NCI-H460 (cell line): ENCODE measurements at regions not wholly inside any gene's neighbourhood (a gene's known extent, or its start where the extent isn't known, plus 50 kb on each side); places are given as distances from the start of the nearest gene placed in this dataset.

ENCODE experiments used
- DNase-seq: peaks from one replicate; pipeline ENCODE4 v3.0.0-alpha.2; 2016; ENCODE audit warnings: low read depth; ENCODE audit errors: extremely low read depth

DNA sequence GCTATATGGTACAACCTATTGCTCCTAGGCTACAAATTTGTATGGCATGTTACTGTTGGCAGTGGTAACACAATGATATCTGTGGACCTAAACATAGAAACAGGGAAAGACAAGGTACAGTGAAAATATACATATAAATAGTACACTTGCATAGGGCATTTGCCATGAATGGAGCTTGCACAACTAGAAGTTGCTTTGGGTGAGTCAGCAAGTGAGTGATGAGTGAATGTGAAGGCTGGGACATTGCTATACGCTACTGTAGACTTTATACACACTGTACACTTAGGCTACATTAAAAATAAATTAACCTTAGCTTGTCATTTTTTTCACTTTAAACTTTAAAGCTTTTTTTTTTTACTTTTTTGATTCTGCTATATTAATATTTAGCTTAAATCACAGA, 500.0 kb upstream of the SETBP1 start:
- DNase-seq: peak; percentile 4

DNA sequence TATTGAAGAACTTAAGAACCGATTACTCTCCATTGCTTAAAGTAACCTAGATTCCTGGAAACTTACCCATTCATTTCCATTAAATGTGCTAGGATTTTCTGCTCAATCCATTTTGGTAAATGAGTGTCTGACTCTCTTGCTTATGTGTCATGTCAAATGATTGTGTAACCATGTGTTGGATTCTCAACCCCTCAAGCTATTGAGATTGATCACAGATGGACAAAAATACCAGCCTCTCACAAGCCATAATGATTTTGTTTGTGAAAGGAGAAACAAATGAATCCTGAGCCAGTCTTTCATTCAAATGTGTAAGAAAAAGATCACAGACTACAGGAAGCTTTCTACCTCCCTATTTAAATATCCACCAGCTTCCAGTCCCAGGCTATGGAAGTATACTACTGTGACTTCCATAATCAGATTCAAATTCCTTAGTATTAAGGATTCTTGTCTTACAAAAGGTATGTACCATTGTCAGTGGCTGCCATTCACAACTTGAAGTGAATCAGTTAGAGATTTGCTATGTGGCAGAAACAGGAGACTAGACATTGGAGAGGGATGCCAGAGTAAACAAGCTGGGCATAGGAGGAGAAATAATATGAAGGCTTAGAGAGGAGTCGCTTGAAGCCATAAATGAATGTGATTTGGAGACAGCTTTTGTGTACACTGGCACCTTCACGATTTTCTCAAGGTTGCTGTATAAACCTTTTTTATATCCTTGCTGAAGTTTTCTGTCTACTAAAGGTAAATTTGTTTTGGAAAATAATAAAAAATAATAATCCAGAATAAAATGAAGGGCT, 498.5 kb upstream of the SETBP1 start:
- no peak for DNase-seq

DNA sequence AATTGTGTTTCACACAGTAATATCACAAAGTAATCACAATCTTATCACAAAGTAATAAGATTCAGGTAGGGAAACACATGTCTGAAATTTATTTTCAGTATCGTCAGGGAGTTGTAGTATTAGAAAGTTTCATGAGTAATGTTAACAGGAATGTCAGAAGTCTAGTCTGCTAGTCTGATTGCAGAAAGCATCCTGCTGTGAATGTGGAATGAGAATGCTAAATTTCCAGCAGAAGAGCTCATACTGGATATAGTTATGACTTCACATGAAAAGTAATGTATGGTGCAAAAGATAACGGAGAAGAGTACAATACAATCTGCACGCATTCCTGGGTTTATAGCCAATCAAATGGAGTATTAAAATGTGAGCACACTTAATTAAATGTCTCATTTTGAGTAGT, 494.7 kb upstream of the SETBP1 start:
- no peak for DNase-seq

DNA sequence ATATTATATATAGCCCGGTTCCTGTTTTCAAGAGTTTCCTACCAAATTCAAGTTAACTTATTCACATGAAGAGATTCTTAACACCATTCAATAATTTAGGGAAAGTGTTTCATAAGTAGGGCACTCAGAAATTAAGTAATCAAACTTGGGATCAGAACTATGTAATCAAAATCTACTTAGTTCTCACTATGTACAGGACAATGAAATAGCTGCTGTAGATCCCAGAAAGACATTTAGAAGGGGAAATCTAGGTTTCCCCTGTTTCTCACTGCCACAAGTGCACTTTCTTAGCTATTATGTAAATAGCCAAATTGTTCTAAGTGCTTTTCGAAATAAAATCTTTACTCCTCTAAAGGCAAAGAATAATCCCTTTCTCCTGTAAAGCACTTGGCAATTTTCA, 493.6 kb upstream of the SETBP1 start:
- no peak for DNase-seq

DNA sequence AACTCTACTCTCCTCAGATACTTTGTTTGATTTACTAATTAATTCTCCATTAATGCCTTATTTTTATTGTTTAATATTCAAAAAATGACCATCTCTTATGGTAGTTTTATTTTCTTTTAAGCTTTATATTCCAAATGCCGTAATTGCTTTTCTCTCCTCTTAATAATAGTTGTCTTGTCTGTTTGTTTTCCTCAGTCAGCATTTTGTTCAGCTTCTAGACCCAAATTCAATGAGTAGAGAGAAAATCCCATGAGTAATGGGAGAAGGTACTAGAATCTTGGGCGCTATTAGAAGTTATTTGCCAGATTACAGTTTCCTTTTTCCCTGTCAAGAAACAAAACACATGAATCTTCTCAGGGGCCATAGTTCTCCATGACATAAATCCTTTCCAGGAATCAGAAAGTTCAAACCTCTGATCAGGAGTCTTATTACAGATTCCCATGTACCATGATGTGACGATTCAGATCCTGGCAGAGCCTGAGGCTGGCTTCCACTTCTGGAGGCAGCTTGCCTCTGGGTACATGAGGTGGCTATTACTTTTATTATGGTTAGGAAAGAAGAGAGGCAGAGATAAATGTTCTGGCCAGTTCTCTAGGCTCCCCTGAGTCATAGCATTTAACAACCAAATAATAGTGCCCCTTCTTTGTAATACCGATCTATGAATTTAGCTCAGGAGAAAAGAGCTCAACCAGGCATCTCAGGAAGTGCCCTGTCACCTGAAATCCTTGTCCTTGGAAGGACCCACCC, 485.1 kb upstream of the SETBP1 start:
- no peak for DNase-seq

DNA sequence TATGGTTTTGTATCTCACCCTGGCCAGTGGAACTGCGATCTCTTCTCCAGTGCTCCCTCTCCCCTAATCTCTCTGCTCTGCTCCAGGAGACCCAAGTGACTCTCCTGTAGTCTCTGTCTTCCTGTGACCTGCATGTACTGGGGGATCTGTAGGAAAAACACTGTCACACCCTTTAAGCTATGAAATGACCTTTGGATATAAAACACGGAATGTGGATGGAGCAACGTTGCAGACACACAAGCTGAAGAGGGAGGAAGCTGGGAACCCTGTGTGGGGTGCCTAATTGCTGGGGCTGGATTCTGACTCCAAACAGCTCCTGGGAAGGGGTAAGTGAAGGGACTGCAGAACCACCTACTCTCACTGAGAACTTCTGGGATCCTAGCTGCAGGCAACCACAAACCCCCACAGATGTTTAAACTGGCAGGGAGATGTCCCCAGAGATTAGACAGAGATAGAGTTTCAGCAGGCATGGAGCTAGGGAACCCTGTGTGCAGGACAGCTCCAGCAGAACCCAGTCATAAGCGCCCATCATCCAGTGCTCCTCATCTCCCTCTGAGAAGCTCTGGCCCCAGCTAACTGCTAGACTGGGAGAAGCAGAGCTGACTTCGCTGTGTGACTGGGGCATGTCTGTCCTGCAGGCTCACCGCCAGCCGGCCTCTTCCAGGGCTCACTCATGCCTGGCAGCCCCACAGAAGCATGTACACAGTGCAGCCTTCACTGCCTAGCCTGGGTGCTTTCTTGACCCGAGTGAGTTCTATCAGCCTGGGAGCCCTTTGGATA, 482.7 kb upstream of the SETBP1 start:
- no peak for DNase-seq

DNA sequence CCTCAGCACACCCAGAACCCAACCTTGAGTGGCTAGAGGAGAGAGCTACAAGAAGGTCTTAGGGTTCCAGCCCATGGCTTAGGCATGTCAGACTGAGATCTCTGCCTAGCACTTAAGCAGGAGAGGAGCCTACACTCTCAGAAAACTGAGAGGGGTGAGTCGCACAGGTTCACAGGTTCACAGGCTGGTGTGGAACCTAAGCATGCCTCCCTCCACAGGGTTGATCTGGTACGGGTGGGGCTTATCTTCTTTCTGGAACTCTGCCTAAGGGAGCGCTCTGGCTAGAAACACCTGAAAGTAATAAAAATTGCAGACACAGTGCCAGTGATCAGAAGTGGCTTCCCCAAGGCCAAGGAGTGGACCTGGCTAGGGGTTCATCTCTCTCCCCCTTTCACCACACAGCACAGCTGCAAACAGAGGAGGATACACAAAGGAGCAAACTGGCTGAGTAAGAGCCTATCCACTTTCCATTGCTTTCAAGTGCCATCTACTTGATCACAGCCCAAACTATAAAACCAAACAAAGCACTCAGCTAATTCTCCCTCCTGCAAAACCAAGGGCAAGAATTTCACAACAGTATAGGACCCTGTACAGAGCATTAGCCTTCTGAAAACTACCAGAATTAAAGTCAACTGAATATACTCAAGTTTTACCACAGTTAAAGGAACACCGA, 481.9 kb upstream of the SETBP1 start:
- no peak for DNase-seq

DNA sequence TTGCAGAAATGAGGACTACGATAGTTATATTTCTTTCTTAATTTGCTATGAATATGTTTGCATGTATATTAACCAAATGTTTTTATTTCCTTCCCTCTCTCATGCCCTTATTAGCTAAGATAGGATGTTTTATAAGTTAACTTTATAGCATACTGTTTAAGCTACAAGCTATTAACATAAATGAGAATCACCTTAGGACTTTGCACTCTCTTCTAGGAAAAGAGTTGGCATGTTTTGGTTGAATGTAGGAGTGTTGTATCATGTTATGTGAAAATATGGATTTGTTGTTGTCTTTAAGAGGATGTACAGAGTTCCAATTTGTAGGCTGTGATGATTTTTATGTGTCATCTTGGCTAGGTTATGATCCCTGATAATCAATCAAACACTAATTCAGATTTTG, 467.4 kb upstream of the SETBP1 start:
- no peak for DNase-seq

DNA sequence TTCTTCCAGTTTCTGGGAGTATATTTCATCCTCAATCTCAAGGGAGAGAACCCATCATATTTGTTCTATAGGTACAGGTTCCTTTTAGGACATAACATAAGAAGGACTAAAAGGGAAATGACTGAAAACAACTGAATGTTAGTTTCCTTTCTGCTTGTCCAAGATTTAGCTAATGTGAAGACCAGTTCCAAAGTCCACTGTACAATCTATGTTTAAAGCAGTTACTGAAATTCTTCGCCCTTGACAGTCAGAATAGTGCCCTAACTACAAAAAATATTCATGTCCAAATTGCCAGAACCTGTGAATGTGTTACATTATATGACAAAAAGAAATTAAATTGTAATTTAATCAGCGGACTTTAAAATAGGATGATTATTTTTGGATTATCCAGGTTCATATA, 466.3 kb upstream of the SETBP1 start:
- no peak for DNase-seq

DNA sequence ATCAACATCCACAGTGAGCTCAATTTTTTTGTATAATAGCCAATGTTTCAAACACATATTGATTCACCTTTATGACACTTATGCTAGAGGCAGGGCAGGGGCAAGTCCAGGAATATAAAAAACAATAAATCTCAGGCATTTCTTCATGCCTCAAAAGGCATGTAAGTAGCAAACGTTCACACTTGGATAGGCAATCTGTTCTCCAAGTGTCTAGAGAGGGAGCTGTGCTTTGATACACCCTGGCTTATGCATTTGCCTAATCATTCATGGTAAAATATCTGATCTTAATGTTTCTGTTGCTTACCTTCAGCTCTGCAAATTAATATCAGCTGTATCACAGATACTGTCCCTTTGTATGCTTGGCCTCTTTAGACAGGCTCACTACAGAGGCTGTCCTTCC, 464.5 kb upstream of the SETBP1 start:
- DNase-seq: no peak

DNA sequence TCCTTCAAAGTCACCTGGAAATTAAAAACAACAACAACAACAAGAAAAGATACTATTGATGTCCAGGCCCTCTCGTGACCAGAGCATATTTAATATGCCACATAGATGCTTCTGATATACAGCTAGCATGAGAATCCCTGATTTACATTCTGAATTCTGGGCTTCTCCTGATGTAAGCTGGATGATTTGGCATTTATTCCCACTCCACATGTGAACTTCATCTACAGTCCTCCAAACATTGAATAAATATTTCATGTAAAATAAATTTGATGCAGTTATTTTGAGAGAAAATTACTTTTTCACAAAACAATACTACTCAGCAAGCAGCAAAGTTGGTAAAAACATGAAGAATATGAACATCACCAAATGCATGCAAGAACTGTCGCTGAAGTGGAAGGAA, 453.2 kb upstream of the SETBP1 start:
- DNase-seq: no peak

DNA sequence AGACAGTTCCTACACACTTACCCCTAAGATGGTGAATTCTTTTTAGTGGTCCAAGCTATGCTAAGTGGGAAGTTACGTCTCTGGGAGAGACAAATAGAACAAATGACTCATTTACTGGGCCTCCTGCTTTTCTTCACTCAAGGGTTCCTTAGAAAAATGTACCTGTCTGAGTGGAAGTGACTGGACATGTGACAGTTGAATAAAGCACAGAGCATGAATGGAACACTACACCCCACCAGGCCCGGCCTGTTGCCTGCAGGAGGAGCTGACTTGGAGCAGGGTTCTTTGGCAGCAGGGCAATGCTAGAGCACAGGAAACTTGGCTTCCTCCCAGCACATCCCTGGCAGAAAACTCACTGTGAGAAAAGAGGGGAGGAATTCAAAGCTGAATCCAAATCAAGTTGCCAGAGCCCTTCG, 451.0 kb upstream of the SETBP1 start:
- no peak for DNase-seq

DNA sequence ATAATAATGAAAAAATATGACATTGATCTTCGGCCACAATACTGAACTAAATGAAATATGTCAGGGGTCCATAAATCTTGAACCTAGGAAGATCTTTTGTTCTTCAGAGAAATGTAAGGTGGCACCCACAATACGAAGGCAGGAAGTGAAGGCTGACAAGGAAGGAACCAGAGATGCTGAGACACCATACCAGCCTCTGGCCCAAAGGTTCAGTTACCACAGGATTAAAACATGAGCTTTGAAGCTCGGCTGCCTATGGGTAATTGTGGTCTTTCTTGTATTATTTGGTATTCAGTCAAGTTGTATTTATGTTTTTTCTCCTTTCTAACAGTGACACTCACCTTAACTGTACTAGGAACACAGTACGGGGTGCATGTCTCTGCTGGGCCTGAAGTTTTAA, 448.8 kb upstream of the SETBP1 start:
- DNase-seq: no peak

DNA sequence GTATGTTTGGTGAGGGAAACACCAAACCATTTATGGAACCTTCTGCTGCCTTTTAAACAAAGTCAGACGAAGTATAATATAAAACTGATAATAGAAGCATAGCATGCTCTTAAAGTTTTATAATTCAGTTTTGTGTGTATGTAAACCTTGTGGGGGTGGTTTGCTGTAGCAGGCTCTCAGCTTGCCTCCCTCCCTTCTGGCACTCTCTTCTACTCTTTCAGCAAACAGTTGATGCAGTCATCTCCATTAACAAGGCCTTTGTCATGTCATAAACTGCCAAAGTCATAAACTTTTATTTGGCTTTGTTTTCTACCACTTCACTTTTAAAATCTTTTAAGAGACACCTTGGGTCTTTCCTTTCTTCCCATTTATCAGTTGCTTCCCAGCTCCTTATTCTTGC, 448.2 kb upstream of the SETBP1 start:
- no peak for DNase-seq

DNA sequence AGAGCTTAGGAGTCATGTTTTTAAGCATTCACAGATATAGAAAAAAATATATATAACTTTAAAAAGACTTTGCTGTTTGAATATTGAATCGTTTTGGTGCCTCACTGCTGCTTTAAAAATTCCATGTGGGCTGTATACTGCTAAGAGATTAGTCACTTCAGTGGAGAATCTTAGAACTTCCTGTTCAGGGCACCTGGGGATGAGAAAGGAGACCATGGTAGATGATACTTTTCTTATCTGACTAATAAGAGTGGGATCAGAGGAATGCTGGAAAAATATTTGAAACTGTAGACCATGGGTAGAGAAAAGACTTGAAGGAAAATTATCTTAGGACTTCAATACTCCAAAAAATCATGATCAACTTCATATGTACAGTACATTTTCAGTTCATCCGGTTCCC, 442.2 kb upstream of the SETBP1 start:
- no peak for DNase-seq

DNA sequence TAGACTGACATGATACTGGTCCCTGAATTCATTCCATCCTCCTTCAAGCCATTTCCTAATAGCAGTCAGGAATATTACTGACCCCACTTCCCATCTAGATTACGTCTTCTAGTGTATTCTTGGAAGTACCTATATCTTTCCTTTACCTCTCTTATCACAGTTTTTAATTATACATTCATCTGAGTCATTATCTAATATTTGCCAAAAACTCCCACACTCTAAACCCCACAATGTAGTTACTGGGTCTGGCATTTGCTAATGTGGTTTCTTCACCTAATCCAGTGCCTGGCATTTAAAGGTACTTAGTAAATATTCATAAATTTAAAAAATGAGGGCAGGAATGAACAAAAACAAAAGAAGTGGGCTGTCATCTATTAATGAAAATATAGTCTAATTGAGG, 441.8 kb upstream of the SETBP1 start:
- DNase-seq: no peak

DNA sequence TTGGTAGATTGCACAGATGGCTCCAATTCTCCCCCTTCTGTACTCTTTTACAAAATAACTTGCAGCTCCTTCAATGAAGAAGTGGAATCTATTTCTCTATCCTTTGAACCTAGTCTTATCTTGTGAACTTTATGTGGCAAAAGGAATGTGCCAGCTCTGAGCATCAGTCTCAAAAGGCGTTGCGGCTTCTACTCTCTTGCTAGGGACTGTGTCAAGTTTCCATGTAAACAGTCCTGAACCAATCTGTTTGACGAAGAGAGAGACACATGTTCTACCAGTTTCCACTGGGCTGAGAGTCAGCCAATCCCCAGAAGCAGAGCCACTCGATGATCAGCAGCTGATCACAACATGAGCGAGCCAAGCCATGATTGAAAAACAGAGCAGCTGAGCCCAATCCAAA, 439.7 kb upstream of the SETBP1 start:
- no peak for DNase-seq

DNA sequence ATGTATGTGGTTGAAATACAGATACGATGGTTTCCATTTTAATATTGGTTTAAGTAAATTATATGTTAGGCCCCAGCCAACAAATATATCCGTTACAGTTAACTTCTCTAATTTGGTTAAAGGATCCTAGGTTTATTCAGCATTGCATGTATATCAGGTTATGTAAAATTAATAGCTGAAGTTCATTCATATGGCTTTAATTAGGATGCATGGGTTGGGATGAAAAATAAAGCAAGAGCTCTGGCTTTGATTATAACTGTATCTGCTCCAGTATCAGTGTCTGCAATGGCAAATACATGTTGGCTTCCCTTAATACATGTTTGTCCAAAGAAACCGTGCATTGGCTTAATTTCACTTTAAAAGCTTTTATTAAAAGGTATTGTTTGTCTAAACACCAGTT, 435.7 kb upstream of the SETBP1 start:
- DNase-seq: no peak

DNA sequence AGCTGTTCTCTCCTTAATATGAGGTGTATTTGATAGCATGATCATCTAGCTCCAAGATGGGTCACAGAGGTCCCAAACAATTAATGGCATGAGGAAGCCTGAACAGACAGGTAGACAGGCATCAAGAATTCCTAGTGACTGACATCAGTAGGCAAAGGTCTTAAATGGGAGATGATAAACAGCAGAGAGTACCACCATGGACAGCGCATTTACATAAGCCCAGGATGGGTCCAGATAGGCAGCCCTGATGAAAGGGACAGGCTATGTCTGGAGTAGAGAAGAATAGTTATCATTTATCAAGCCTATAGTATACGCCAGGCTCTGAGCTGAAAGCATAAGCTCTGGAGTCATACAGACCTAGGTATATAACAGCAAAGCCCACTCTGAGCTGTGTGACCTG, 434.7 kb upstream of the SETBP1 start:
- no peak for DNase-seq

DNA sequence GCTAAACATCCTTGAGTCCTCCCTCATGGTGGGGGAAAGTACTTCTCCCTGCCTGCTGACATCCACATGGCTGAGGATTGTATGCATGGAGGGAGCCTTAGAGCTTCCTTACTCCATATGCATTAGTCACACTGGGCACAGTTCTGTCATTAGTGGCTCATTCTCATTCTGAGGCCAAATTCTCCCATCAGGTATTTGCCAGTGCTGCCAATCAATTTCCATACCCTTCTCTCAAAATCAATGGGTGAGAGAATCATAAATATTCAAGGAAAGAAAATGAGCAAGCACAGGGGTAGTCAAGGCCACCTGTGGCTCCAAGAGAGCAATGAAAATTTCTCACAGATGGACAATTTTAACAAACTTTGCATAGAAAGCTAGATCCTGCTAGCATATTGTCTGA, 422.6 kb upstream of the SETBP1 start:
- DNase-seq: no peak

DNA sequence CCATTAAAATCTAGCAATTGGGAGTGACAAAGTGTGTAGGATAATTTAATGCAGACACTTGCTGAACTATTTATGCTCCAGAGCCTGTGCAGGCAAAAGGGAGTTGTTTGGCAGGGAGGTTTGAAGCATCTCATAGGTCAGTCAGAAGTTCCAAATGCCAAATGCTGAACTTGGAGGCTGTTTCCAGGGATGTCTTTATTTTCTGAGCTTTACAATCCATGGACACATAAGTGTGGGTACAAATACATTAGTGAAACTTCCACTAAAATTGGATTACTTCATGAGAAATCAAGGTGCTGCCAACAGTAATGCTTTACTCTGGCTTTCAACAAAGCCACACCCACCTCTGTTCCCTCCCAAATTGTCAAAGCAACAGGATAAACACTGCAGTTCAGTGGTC, 422.1 kb upstream of the SETBP1 start:
- DNase-seq: no peak
